ENCODE measurements at regions not wholly inside any gene's neighbourhood (a gene's known extent, or its start where the extent isn't known, plus 50 kb on each side); places are given as distances from the start of the nearest gene placed in this dataset.

GRCh38 chr21:20351138-20351537, 647.1 kb upstream of the NCAM2 start:
- no peak for TF ChIP-seq POLR2A (IDR thresholded peaks at IDR 0.05; ENCODE audit: low read depth)
- TF ChIP-seq, protein P1, sequence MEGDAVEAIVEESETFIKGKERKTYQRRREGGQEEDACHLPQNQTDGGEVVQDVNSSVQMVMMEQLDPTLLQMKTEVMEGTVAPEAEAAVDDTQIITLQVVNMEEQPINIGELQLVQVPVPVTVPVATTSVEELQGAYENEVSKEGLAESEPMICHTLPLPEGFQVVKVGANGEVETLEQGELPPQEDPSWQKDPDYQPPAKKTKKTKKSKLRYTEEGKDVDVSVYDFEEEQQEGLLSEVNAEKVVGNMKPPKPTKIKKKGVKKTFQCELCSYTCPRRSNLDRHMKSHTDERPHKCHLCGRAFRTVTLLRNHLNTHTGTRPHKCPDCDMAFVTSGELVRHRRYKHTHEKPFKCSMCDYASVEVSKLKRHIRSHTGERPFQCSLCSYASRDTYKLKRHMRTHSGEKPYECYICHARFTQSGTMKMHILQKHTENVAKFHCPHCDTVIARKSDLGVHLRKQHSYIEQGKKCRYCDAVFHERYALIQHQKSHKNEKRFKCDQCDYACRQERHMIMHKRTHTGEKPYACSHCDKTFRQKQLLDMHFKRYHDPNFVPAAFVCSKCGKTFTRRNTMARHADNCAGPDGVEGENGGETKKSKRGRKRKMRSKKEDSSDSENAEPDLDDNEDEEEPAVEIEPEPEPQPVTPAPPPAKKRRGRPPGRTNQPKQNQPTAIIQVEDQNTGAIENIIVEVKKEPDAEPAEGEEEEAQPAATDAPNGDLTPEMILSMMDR (IDR thresholded peaks at IDR 0.05): no peak
- TF ChIP-seq POLR2AphosphoS5 (IDR thresholded peaks at IDR 0.05): no peak
- TF ChIP-seq EP300 (IDR thresholded peaks at IDR 0.05): no peak
